ENCODE measurements at regions not wholly inside any gene's neighbourhood (a gene's known extent, or its start where the extent isn't known, plus 50 kb on each side); places are given as distances from the start of the nearest gene placed in this dataset.
"Not testable (repeated sequence)": the region's sequence is repeated elsewhere in the genome, so short reads cannot be mapped to it uniquely, and the experiment has no call there.

- no peak for DNase-seq (ENCODE audit: low read depth)
- Histone ChIP-seq H3K36me3 (ENCODE audit: control insufficient read depth, insufficient read depth, low read length) (no peaks in the 10 kb centered on the region), H3K4me3 (ENCODE audit: low read depth, low read length) (no peak overlapping the region), H3K27me3 (ENCODE audit: control insufficient read depth, insufficient read depth, low read length) (no peaks in the 10 kb centered on the region)
- TF ChIP-seq, protein P1, sequence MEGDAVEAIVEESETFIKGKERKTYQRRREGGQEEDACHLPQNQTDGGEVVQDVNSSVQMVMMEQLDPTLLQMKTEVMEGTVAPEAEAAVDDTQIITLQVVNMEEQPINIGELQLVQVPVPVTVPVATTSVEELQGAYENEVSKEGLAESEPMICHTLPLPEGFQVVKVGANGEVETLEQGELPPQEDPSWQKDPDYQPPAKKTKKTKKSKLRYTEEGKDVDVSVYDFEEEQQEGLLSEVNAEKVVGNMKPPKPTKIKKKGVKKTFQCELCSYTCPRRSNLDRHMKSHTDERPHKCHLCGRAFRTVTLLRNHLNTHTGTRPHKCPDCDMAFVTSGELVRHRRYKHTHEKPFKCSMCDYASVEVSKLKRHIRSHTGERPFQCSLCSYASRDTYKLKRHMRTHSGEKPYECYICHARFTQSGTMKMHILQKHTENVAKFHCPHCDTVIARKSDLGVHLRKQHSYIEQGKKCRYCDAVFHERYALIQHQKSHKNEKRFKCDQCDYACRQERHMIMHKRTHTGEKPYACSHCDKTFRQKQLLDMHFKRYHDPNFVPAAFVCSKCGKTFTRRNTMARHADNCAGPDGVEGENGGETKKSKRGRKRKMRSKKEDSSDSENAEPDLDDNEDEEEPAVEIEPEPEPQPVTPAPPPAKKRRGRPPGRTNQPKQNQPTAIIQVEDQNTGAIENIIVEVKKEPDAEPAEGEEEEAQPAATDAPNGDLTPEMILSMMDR (IDR thresholded peaks at IDR 0.05; ENCODE audit: insufficient read depth, low read depth, low read length) = no peak
- POLR2A ChIA-PET = no interaction called here
- CTCF ChIA-PET = no interaction called here
These were observed 388.5 kb upstream of the CHRM2 start for GRCh38 chr7:136479922-136480321.

DNA sequence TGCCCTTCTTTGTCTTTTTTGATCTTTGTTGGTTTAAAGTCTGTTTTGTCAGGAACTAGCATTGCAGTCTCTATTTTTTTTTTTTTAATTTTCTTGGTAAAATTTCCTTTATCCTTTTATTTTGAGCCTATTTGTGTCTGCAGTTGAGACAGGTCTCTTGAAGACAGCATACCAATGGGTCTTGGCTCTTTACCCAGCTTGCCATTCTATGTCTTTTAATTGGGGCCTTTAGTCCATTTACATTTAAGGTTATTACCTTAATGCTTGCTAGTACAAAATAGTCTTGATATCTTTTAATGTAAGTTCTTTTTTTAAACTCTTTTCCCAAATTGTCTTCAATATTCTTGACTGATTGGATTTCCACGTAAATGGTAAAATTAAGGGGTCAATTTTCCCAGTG is 398.3 kb upstream of the CHRM2 start:
- TF ChIP-seq, protein P1 (IDR thresholded peaks at IDR 0.05; ENCODE audit: insufficient read depth, low read depth, low read length) = no peak
- CTCF ChIA-PET = no interaction called here
- H3K4me3 ChIP-seq (ENCODE audit: low read depth, low read length) = no peak overlapping the region
- no peaks in the 10 kb centered on the region for H3K36me3 ChIP-seq (ENCODE audit: control insufficient read depth, insufficient read depth, low read length)
- POLR2A ChIA-PET = no interaction called here
- no peak for DNase-seq (ENCODE audit: low read depth)
- no peaks in the 10 kb centered on the region for H3K27me3 ChIP-seq (ENCODE audit: control insufficient read depth, insufficient read depth, low read length)

DNA sequence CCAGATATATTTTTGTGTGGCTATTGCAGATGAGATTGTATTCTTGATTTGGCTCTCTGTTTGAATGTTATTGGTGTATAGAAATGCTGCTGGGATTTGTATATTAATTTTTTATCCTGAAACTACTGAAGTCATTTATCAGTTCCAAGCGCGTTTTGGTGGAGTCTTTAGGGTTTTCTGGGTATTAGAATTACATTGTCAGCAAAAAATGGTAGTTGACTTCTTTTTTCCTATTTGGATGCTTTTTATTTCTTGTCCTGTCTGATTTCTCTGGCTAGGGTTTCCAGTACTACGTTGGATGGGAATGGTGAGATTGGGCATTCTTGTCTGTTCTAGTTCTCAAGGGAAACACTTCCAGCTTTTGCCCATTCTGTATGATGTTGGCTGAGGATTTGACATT is 415.5 kb upstream of the CHRM2 start:
- ChIA-PET POLR2A (no interaction called here), CTCF (no interaction called here)
- H3K27me3 ChIP-seq (ENCODE audit: control insufficient read depth, insufficient read depth, low read length) = no peaks in the 10 kb centered on the region
- H3K36me3 ChIP-seq (ENCODE audit: control insufficient read depth, insufficient read depth, low read length) = no peaks in the 10 kb centered on the region
- TF ChIP-seq, protein P1 (IDR thresholded peaks at IDR 0.05; ENCODE audit: insufficient read depth, low read depth, low read length) = no peak
- H3K4me3 ChIP-seq (ENCODE audit: low read depth, low read length) = no peak overlapping the region
- DNase-seq (ENCODE audit: low read depth) = no peak

DNA sequence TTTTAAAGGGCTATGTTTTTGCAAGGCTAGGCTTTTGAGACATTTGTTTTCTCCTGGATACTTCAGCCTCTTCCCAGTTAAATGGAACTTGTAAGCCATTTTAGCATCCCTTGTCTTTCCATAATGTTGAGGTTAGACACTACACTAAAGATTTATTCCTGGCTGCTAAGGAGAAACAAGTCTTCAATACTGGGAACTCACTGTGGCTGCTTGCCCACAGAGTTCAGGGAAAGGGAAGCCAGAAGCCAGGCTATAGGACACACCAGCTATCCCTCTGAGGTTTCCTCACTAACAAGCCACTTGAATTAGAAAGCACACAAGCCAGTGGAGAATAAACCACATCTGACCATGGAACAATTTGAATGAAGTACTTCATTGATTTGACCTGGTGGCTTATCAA is 421.7 kb upstream of the CHRM2 start:
- Histone ChIP-seq H3K36me3 (ENCODE audit: control insufficient read depth, insufficient read depth, low read length) (no peaks in the 10 kb centered on the region), H3K27me3 (ENCODE audit: control insufficient read depth, insufficient read depth, low read length) (no peaks in the 10 kb centered on the region), H3K4me3 (ENCODE audit: low read depth, low read length) (no peak overlapping the region)
- ChIA-PET CTCF (no interaction called here), POLR2A (interaction anchor here (0.6 kb wide), 1 partner anchor 444 kb away, joined by 3 read pairs; no protein-coding TSS in a partner anchor)
- TF ChIP-seq, protein P1 (IDR thresholded peaks at IDR 0.05; ENCODE audit: insufficient read depth, low read depth, low read length) = no peak
- DNase-seq (ENCODE audit: low read depth) = no peak

- TF ChIP-seq, protein P1 (IDR thresholded peaks at IDR 0.05; ENCODE audit: insufficient read depth, low read depth, low read length) = no peak
- H3K4me3 ChIP-seq (ENCODE audit: low read depth, low read length) = no peak overlapping the region
- POLR2A ChIA-PET = no interaction called here
- CTCF ChIA-PET = no interaction called here
- H3K27me3 ChIP-seq (ENCODE audit: control insufficient read depth, insufficient read depth, low read length) = no peaks in the 10 kb centered on the region
- DNase-seq (ENCODE audit: low read depth) = no peak
- no peaks in the 10 kb centered on the region for H3K36me3 ChIP-seq (ENCODE audit: control insufficient read depth, insufficient read depth, low read length)
These were observed 426.6 kb upstream of the CHRM2 start for GRCh38 chr7:136441835-136442234.

GRCh38 chr7:136431736-136432135 is 436.7 kb upstream of the CHRM2 start:
- POLR2A ChIA-PET; H3K4me3 ChIP-seq (ENCODE audit: low read depth, low read length); CTCF ChIA-PET; H3K27me3 ChIP-seq (ENCODE audit: control insufficient read depth, insufficient read depth, low read length); H3K36me3 ChIP-seq (ENCODE audit: control insufficient read depth, insufficient read depth, low read length); DNase-seq (ENCODE audit: low read depth): not testable (repeated sequence)

Measured in BJ (cell line).